ENCODE measurements at regions not wholly inside any gene's neighbourhood (a gene's known extent, or its start where the extent isn't known, plus 50 kb on each side); places are given as distances from the start of the nearest gene placed in this dataset.

DNA sequence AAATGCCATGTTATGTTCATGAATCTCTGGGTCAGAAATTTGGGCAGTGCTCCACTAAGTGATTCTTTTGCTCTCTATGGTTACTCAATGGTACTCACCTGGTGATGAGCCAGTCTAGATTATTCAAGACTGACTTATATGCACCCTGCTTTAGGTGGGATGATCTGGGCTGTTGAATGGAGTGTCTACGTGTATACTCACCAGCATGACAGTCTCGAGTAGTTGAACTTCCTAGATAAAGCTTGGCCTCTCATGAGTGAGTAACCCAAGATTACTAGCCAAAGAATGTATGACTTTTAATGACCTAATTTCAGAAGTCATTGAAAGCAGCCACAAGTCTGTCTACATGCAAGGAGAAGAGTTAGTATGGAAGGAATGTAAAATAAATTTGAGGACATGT is 77.5 kb upstream of the CADM2 start:
- 56 to 81% methylated on average over 2 of the region's 2 CpGs for WGBS, 2 donors
- intact Hi-C loops (cut with DNase I): no loop called here
- no peaks in the 10 kb centered on the region for H3K27me3 ChIP-seq
- H3K36me3 ChIP-seq: no peaks in the 10 kb centered on the region
- TF ChIP-seq, protein P1, sequence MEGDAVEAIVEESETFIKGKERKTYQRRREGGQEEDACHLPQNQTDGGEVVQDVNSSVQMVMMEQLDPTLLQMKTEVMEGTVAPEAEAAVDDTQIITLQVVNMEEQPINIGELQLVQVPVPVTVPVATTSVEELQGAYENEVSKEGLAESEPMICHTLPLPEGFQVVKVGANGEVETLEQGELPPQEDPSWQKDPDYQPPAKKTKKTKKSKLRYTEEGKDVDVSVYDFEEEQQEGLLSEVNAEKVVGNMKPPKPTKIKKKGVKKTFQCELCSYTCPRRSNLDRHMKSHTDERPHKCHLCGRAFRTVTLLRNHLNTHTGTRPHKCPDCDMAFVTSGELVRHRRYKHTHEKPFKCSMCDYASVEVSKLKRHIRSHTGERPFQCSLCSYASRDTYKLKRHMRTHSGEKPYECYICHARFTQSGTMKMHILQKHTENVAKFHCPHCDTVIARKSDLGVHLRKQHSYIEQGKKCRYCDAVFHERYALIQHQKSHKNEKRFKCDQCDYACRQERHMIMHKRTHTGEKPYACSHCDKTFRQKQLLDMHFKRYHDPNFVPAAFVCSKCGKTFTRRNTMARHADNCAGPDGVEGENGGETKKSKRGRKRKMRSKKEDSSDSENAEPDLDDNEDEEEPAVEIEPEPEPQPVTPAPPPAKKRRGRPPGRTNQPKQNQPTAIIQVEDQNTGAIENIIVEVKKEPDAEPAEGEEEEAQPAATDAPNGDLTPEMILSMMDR (IDR thresholded peaks at IDR 0.05): no peak
- H3K4me3 ChIP-seq: no peak overlapping the region
- no peaks in the 10 kb centered on the region for H3K4me1 ChIP-seq
- DNase-seq: no peak
- H3K27ac ChIP-seq: no peak overlapping the region
- peaks cover 0 to 12% (median 0%) of the 10 kb centered on the region in 11 donors for H3K9me3 ChIP-seq
- no peak for ATAC-seq

DNA sequence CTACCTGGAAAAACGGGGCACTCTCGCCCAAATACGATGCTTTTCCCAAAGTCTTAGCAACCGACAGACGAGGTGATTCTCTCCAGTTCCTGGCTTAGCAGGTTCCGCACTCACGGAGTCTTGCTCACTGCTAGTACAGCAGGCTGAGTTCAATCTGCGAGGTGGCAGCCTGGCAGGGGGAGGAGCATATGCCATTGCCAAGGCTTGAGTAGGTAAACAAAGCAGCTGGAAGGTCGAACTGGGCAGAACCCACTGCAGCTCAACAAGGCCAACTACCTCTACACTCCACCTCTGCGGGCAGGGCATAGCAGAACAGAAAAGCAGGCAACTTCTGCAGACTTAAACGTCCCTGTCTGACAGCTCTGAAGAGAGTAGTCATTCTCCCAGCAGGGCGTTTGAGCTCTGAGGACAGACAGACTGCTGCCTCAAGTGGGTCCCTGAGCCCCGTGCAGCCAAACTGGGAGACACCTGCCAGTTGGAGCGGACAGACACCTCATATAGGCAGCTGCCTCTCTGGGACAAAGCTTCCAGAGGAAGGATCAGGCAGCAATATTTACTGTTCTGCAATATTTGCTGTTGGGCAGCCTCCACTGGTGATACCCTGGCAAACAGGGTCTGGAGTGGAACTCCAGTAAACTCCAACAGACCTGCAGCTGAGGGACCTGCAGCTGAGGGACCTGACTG is 73.4 kb upstream of the CADM2 start:
- Histone ChIP-seq H3K27ac (no peak overlapping the region), H3K9me3 (peaks cover 0 to 25% (median 2%) of the 10 kb centered on the region in 11 donors), H3K27me3 (no peaks in the 10 kb centered on the region), H3K4me1 (no peaks in the 10 kb centered on the region), H3K36me3 (no peaks in the 10 kb centered on the region), H3K4me3 (no peak overlapping the region)
- 74 to 80% methylated on average over 14 of the region's 14 CpGs for WGBS, 2 donors
- intact Hi-C loops (cut with DNase I): no loop called here
- ATAC-seq (no peak), DNase-seq (no peak)
- TF ChIP-seq, protein P1 (IDR thresholded peaks at IDR 0.05): no peak

DNA sequence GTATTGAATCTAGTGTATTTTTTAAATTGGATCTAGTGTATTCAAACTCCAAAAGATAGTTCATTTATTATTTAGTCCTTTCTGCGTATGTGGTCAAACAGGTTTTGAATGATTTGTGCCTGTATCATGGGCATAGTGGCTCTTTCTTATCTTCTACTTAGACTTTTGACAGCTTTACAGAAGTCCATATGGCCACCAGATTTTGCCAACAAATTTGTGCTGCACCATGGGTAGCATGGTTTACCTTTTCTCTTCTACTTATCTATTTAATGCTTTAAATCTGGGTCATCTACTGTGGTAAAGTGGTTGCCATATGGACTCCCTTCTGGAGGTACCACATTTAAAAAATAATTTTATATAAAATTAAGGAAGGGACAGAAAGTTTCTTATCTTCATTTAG is 66.9 kb upstream of the CADM2 start:
- no peak for DNase-seq
- Histone ChIP-seq H3K4me1 (no peaks in the 10 kb centered on the region), H3K9me3 (peaks cover 0 to 46% (median 21%) of the 10 kb centered on the region in 11 donors), H3K4me3 (no peak overlapping the region), H3K36me3 (no peaks in the 10 kb centered on the region), H3K27me3 (no peaks in the 10 kb centered on the region), H3K27ac (no peak overlapping the region)
- ATAC-seq: no peak
- intact Hi-C loops (cut with DNase I): no loop called here
- TF ChIP-seq, protein P1 (IDR thresholded peaks at IDR 0.05): no peak
- 91 to 94% methylated on average over 1 of the region's 1 CpG for WGBS, 2 donors

DNA sequence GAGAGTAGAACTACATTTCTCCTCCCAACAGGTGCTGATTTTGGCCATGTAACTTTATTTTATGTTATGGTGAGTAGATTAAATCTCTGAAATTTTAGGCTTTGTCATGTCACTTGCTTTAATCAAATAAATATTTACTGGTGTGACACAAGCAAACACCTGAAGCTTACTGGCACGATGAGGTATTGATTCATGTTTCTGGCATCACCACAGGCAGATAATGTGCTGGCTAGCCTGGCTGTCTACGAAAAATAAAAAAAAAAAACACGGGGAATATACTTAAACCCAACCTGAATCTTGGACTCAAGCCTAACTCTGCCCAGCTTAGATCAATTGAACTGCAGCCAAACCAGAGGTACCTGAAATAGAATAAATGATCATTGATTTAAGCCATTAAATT is 65.6 kb upstream of the CADM2 start:
- 58 to 73% methylated on average over 3 of the region's 3 CpGs for WGBS, 2 donors
- no peaks in the 10 kb centered on the region for H3K4me1 ChIP-seq
- DNase-seq (no peak), ATAC-seq (no peak)
- no peaks in the 10 kb centered on the region for H3K27me3 ChIP-seq
- no peak overlapping the region for H3K27ac ChIP-seq
- H3K36me3 ChIP-seq: no peaks in the 10 kb centered on the region
- peaks cover 0 to 60% (median 34%) of the 10 kb centered on the region in 11 donors for H3K9me3 ChIP-seq
- H3K4me3 ChIP-seq: no peak overlapping the region
- TF ChIP-seq, protein P1 (IDR thresholded peaks at IDR 0.05): no peak
- intact Hi-C loops (cut with DNase I): no loop called here
